A673 (cell line): ENCODE measurements at regions not wholly inside any gene's neighbourhood (a gene's known extent, or its start where the extent isn't known, plus 50 kb on each side); places are given as distances from the start of the nearest gene placed in this dataset.

ENCODE experiments used
- BruUV-seq: library from RNA; stranded (reverse); fragments of 400-500 nt; replicated peaks from 2 replicates; lab custom pipeline; 2021; lab: Mats Ljungman, UMichigan
- CTCF ChIA-PET: fragments of 300-600 bp; sonication (Branson Sonifier 250); formaldehyde crosslinking; loops from one replicate; lab custom pipeline; 2022; ENCODE audit warnings: antibody characterized with exemption; lab: Charles Lee
- POLR2A ChIA-PET: fragments of 300-600 bp; sonication (Branson Sonifier 250); formaldehyde crosslinking; loops from one replicate; lab custom pipeline; 2022; ENCODE audit warnings: antibody characterized with exemption; ENCODE audit not compliant: low non-redundant PET; lab: Charles Lee
- DNase-seq: peaks from one replicate; pipeline ENCODE4 v3.0.0-alpha.2; 2015; ENCODE audit warnings: low spot score
- H3K27ac ChIP-seq: fragments of 200-600 bp; sonication (generic); 2 replicates; pipeline ENCODE4 v1.5.1; 2016; ENCODE audit warnings: mixed run types, low read depth, mild to moderate bottlenecking, mixed read lengths, antibody characterized with exemption, low read length; ENCODE audit not compliant: poor library complexity, severe bottlenecking
- H3K27me3 ChIP-seq: fragments of 200-600 bp; sonication (generic); replicated peaks from 2 replicates; pipeline ENCODE4 v1.6.1; 2017; ENCODE audit warnings: mixed run types, low read depth, mild to moderate bottlenecking, mixed read lengths, antibody characterized with exemption, low read length; ENCODE audit not compliant: insufficient read depth, poor library complexity
- H3K36me3 ChIP-seq: fragments of 200-600 bp; sonication (generic); 2 replicates; pipeline ENCODE4 v1.6.1; 2016; ENCODE audit warnings: mixed run types, mild to moderate bottlenecking, mixed read lengths, antibody characterized with exemption, low read length; ENCODE audit not compliant: insufficient read depth, poor library complexity, severe bottlenecking
- H3K4me1 ChIP-seq: fragments of 200-600 bp; sonication (generic); 2 replicates; pipeline ENCODE4 v1.6.1; 2017; ENCODE audit warnings: mixed run types, mild to moderate bottlenecking, mixed read lengths, antibody characterized with exemption, low read length; ENCODE audit not compliant: insufficient read depth, poor library complexity, severe bottlenecking
- H3K4me3 ChIP-seq: fragments of 200-600 bp; sonication (generic); 2 replicates; pipeline ENCODE4 v1.5.1; 2016; ENCODE audit warnings: low read depth, mixed run types, mild to moderate bottlenecking, mixed read lengths, low read length; ENCODE audit not compliant: poor library complexity, severe bottlenecking
- H3K9me3 ChIP-seq: fragments of 200-600 bp; sonication (generic); 2 replicates; pipeline ENCODE4 v1.6.1; 2016; ENCODE audit warnings: mixed run types, low read depth, mild to moderate bottlenecking, mixed read lengths, antibody characterized with exemption, low read length; ENCODE audit not compliant: poor library complexity, severe bottlenecking
- CTCF ChIP-seq: fragments of 300-800, 200-600 bp; sonication (generic); conservative IDR thresholded peaks from 2 replicates; pipeline ENCODE4 v1.5.1; 2017; ENCODE audit warnings: low read depth, mild to moderate bottlenecking, antibody characterized with exemption, low read length, moderate library complexity, mixed read lengths
- EZH2 ChIP-seq: fragments of 200-600 bp; sonication (generic); IDR thresholded peaks from 2 replicates; pipeline ENCODE4 v1.6.1; 2017; ENCODE audit warnings: borderline replicate concordance, low read depth, mild to moderate bottlenecking, mixed read lengths, antibody characterized with exemption, low read length; ENCODE audit not compliant: poor library complexity, severe bottlenecking
- intact Hi-C: fragments of 100-400 bp; cut with micrococcal nuclease; formaldehyde crosslinking; loops from one replicate; pipeline ENCODE4 v1.10.0; 2022; ENCODE audit not compliant: unreplicated experiment

DNA sequence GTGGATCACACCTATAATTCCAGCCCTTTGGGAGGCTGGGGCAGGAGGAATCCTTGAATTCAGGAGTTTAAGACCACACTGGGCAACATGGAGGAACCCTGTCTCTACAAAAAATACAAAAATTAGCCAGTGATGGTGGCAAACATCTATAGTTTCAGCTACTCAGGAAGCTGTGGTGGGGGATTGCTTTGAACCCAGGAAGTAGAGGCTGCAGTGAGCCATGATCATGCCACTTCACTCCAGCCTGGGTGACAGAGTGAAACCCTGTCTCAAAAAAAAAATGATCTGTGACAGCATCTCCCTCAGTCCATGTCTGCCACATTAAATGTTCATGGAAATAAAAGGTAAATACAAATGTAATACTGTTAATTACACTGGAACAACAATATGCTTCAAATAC is 121.4 kb upstream of the COL5A2 start:
- no peaks in the 10 kb centered on the region for H3K27me3 ChIP-seq
- H3K27ac ChIP-seq = no peak overlapping the region
- TF ChIP-seq EZH2 (no peak), CTCF (no peak)
- intact Hi-C loops = no loop called here
- H3K9me3 ChIP-seq = no peaks in the 10 kb centered on the region
- ChIA-PET POLR2A (no interaction called here), CTCF (interaction anchor here (0.6 kb wide), 1 partner anchor 158 kb away, joined by 3 read pairs; no protein-coding TSS in a partner anchor)
- no peaks in the 10 kb centered on the region for H3K4me1 ChIP-seq
- no TSS peak for BruUV-seq
- no peak overlapping the region for H3K4me3 ChIP-seq
- DNase-seq = no peak
- no peaks in the 10 kb centered on the region for H3K36me3 ChIP-seq

DNA sequence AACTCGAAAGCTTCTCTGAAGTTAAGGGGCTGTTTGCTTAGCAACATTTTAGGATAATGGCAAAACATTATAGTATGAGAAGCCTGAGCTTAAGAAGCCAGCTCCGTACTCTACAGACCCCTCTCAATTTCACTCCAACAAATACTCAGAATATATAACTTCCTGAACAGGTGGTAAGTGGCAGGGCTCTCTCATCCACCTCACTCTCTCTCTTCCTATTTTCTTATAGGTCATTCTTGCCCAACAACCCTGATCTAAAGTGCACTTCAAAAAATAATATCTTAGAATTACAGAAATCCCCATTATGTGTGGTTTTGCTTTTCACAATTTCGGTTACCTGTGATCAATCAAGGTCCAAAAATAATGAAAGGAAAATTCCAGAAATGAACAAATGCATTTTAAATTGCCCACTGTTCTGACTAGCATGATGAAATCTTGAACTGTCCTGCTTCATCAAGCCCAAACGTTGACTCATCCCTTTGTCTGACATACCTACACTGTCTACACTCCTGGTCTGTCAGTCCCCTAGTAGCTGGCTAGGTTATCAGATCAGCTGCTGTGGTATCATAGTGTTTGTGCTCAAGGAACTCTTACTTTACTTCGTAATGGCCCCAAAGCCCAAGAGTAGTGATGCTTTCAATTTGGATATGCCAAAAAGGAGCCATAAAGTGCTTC is 122.8 kb upstream of the COL5A2 start:
- no peaks in the 10 kb centered on the region for H3K27me3 ChIP-seq
- H3K9me3 ChIP-seq = no peaks in the 10 kb centered on the region
- no peak overlapping the region for H3K27ac ChIP-seq
- POLR2A ChIA-PET = no interaction called here
- intact Hi-C loops = no loop called here
- no peak overlapping the region for H3K4me3 ChIP-seq
- TF ChIP-seq CTCF (no peak), EZH2 (no peak)
- H3K36me3 ChIP-seq = no peaks in the 10 kb centered on the region
- no peaks in the 10 kb centered on the region for H3K4me1 ChIP-seq
- no peak for DNase-seq
- CTCF ChIA-PET = no interaction called here
- BruUV-seq = no TSS peak

DNA sequence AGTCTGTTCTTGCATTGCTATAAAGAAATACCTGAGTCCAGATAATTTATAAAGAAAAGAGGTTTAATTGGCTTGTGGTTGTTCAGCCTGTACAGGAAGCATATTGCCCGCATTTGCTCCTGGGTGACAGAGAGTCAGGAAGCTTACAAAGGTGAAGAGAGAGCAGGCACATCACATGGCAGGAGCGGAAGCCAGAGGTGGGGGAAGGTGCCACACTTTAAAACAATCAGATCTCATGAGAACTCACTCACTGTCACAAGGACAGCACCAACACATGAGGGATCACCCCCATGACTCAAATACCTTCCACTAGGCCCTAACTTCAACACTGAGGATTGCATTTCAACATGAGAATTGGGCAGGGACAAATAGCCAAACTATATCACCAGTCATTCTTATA is 124.8 kb upstream of the COL5A2 start:
- no peak overlapping the region for H3K27ac ChIP-seq
- DNase-seq = no peak
- CTCF ChIA-PET = no interaction called here
- no peak overlapping the region for H3K4me3 ChIP-seq
- intact Hi-C loops = no loop called here
- BruUV-seq = no TSS peak
- no peaks in the 10 kb centered on the region for H3K27me3 ChIP-seq
- POLR2A ChIA-PET = no interaction called here
- no peaks in the 10 kb centered on the region for H3K9me3 ChIP-seq
- TF ChIP-seq CTCF (no peak), EZH2 (no peak)
- no peaks in the 10 kb centered on the region for H3K36me3 ChIP-seq
- H3K4me1 ChIP-seq = no peaks in the 10 kb centered on the region
